H1 (cell line): ENCODE measurements at regions not wholly inside any gene's neighbourhood (a gene's known extent, or its start where the extent isn't known, plus 50 kb on each side); places are given as distances from the start of the nearest gene placed in this dataset.

ENCODE experiments used
- CTCF ChIA-PET: fragments of 300-600 bp; sonication (Branson Sonifier 250); formaldehyde crosslinking; loops from one replicate; lab custom pipeline; 2021; ENCODE audit not compliant: partially characterized antibody; lab: Charles Lee
- POLR2A ChIA-PET: fragments of 300-600 bp; sonication (Branson Sonifier 250); formaldehyde crosslinking; loops from one replicate; lab custom pipeline; 2021; ENCODE audit warnings: inconsistent platforms; ENCODE audit not compliant: partially characterized antibody; lab: Charles Lee
- DNase-seq, 2 experiments: peaks; one replicate each; pipeline versions ENCODE4 v3.0.0 to v3.0.0-alpha.2; 2010 to 2022; ENCODE audit warnings: low spot score in 2 of 2, low read depth in 1 of 2, mixed read lengths in 1 of 2
- FAIRE-seq: peaks from 2 replicates; lab custom pipeline; 2011; peaks lifted over from hg19 to GRCh38; lab: Jason Lieb, UNC
- H2AFZ ChIP-seq: 2 replicates; pipeline ENCODE4 v1.8.1; 2012; ENCODE audit warnings: low read length, inconsistent platforms
- H2AK5ac ChIP-seq: 2 replicates; pipeline ENCODE4 v1.6.1; 2013; ENCODE audit warnings: low read depth, low read length
- H2BK120ac ChIP-seq: replicated peaks from 2 replicates; pipeline ENCODE3; 2013; ENCODE audit warnings: low read depth, low read length, inconsistent platforms
- H2BK12ac ChIP-seq: 2 replicates; pipeline ENCODE4 v1.6.1; 2013; ENCODE audit warnings: low read depth, low read length
- H2BK15ac ChIP-seq: 2 replicates; pipeline ENCODE4 v1.6.1; 2013; ENCODE audit warnings: low read length
- H2BK20ac ChIP-seq: 2 replicates; pipeline ENCODE4 v1.6.1; 2013; ENCODE audit warnings: low read length
- H2BK5ac ChIP-seq: 2 replicates; pipeline ENCODE4 v1.6.1; 2013; ENCODE audit warnings: low read depth, low read length
- H3K14ac ChIP-seq: 2 replicates; pipeline ENCODE4 v1.6.1; 2013; ENCODE audit warnings: inconsistent platforms; ENCODE audit not compliant: insufficient read length
- H3K18ac ChIP-seq: 2 replicates; pipeline ENCODE4 v1.6.1; 2013; ENCODE audit warnings: low read length; ENCODE audit errors: extremely low read depth
- H3K23ac ChIP-seq: 2 replicates; pipeline ENCODE4 v1.6.1; 2013; ENCODE audit warnings: inconsistent platforms; ENCODE audit not compliant: insufficient read length
- H3K23me2 ChIP-seq: 2 replicates; pipeline ENCODE4 v1.6.1; 2013; ENCODE audit warnings: low read depth, low read length
- H3K27ac ChIP-seq: 2 replicates; pipeline ENCODE4 v1.6.1; 2011; ENCODE audit warnings: low read depth, low read length, inconsistent platforms
- H3K27me3 ChIP-seq, 4 experiments: replicated peaks in 1 of 4; 1 replicate in 1 of 4; 2 replicates in 3 of 4; pipeline versions ENCODE4 v1.6.1 to v1.8.1; 2011 to 2013; ENCODE audit warnings: low read length in 3 of 4, mild to moderate bottlenecking in 3 of 4, inconsistent platforms in 2 of 4, mixed read lengths in 2 of 4, moderate library complexity in 1 of 4; ENCODE audit not compliant: control insufficient read depth in 3 of 4, insufficient read depth in 3 of 4; ENCODE audit errors: extremely low read depth in 1 of 4
- H3K36me3 ChIP-seq, 4 experiments: 2 replicates each; pipeline versions ENCODE4 v1.6.1 to v1.8.1; 2011 to 2013; ENCODE audit warnings: mild to moderate bottlenecking in 4 of 4, low read length in 3 of 4, moderate library complexity in 2 of 4, control low read depth in 1 of 4, inconsistent platforms in 1 of 4; ENCODE audit not compliant: insufficient read depth in 4 of 4, control insufficient read depth in 2 of 4
- H3K4ac ChIP-seq: replicated peaks from 2 replicates; pipeline ENCODE3; 2013; ENCODE audit warnings: low read length, low read depth, mixed read lengths, inconsistent platforms; ENCODE audit not compliant: insufficient read length
- H3K4me1 ChIP-seq, 4 experiments: replicated peaks in 1 of 4; 1 replicate in 1 of 4; 2 replicates in 3 of 4; pipeline versions ENCODE4 v1.6.1 to v1.8.1; 2011 to 2013; ENCODE audit warnings: low read length in 3 of 4, inconsistent platforms in 2 of 4, mixed read lengths in 1 of 4; ENCODE audit not compliant: insufficient read depth in 4 of 4, control insufficient read depth in 3 of 4
- H3K4me2 ChIP-seq, 2 experiments: 2 replicates each; pipeline versions ENCODE4 v1.6.1 to v1.8.1; 2011 to 2013; ENCODE audit warnings: low read depth in 2 of 2, low read length in 2 of 2, control low read depth in 1 of 2, inconsistent platforms in 1 of 2, mild to moderate bottlenecking in 1 of 2; ENCODE audit not compliant: insufficient read depth in 1 of 2
- H3K4me3 ChIP-seq, 4 experiments: fragments of 200-600, 300-600 bp in 1 of 4; sonication (generic), shearing (Covaris generic), sonication (Bioruptor Twin) in 1 of 4; 2 replicates each; pipeline versions ENCODE4 v1.5.1 to v1.8.1; 2011 to 2016; ENCODE audit warnings: low read length in 4 of 4, low read depth in 3 of 4, control low read depth in 2 of 4, inconsistent platforms in 2 of 4, mild to moderate bottlenecking in 2 of 4, mixed read lengths in 1 of 4, moderate library complexity in 1 of 4; ENCODE audit not compliant: insufficient read depth in 2 of 4; ENCODE audit errors: extremely low read depth in 1 of 4
- H3K56ac ChIP-seq: replicated peaks from 2 replicates; pipeline ENCODE3; 2013; ENCODE audit warnings: low read depth, mild to moderate bottlenecking, mixed read lengths, low read length, inconsistent platforms; ENCODE audit not compliant: insufficient read length
- H3K79me1 ChIP-seq: 2 replicates; pipeline ENCODE4 v1.6.1; 2013; ENCODE audit warnings: low read depth, low read length, control low read depth
- H3K79me2 ChIP-seq, 2 experiments: 2 replicates each; pipeline versions ENCODE4 v1.6.1 to v1.8.1; 2012 to 2013; ENCODE audit warnings: low read length in 2 of 2, mild to moderate bottlenecking in 2 of 2, inconsistent platforms in 1 of 2; ENCODE audit not compliant: insufficient read depth in 2 of 2, control insufficient read depth in 1 of 2
- H3K9ac ChIP-seq, 4 experiments: replicated peaks in 1 of 4; 1 replicate in 1 of 4; 2 replicates in 3 of 4; pipeline versions ENCODE4 v1.6.1 to v1.8.1; 2011 to 2013; ENCODE audit warnings: low read depth in 3 of 4, low read length in 3 of 4, control low read depth in 2 of 4, mild to moderate bottlenecking in 2 of 4, moderate library complexity in 2 of 4, inconsistent platforms in 1 of 4; ENCODE audit errors: extremely low read depth in 1 of 4
- H3K9me3 ChIP-seq, 2 experiments: 2 replicates each; pipeline versions ENCODE4 v1.6.1 to v1.8.1; 2012 to 2013; ENCODE audit warnings: mild to moderate bottlenecking in 2 of 2, moderate library complexity in 2 of 2, control low read depth in 1 of 2, inconsistent platforms in 1 of 2, low read depth in 1 of 2, low read length in 1 of 2, mixed read lengths in 1 of 2; ENCODE audit not compliant: insufficient read depth in 2 of 2
- H4K20me1 ChIP-seq, 2 experiments: replicated peaks in 1 of 2; 2 replicates each; pipeline versions ENCODE3 to v1.8.1; 2011 to 2013; ENCODE audit warnings: inconsistent platforms in 2 of 2, low read length in 2 of 2, mild to moderate bottlenecking in 1 of 2; ENCODE audit not compliant: insufficient read depth in 2 of 2, control insufficient read depth in 1 of 2
- H4K5ac ChIP-seq: 2 replicates; pipeline ENCODE4 v1.6.1; 2013; ENCODE audit warnings: low read length, low read depth, mixed read lengths, inconsistent platforms; ENCODE audit not compliant: insufficient read length
- H4K8ac ChIP-seq: 2 replicates; pipeline ENCODE4 v1.8.0; 2013; ENCODE audit warnings: mild to moderate bottlenecking, moderate library complexity, low read length, inconsistent platforms; ENCODE audit not compliant: insufficient read depth; ENCODE audit errors: extremely low read depth
- H4K91ac ChIP-seq: replicated peaks from 2 replicates; pipeline ENCODE3; 2013; ENCODE audit warnings: low read length, mixed read lengths, inconsistent platforms; ENCODE audit not compliant: insufficient read length
- BRCA1 ChIP-seq: IDR thresholded peaks from 2 replicates; pipeline ENCODE4 v1.6.1; 2012; ENCODE audit warnings: low read depth, low read length, improper control_type of control experiment
- MAFK ChIP-seq: IDR thresholded peaks from 2 replicates; pipeline ENCODE4 v1.6.1; 2012; ENCODE audit warnings: low read depth, mild to moderate bottlenecking, improper control_type of control experiment, low read length
- SIN3A ChIP-seq, 2 experiments: IDR thresholded peaks in 1 of 2; conservative IDR thresholded peaks in 1 of 2; 2 replicates each; pipeline ENCODE4 v1.6.1; 2011 to 2012; ENCODE audit warnings: low read length in 2 of 2, improper control_type of control experiment in 1 of 2, low read depth in 1 of 2, mild to moderate bottlenecking in 1 of 2
- WGBS, 2 experiments: shearing (Covaris generic) in 1 of 2; methylation state at CpG; one replicate each; pipeline versions ENCODE4 v1.1.6 to v1.1.7; 2013 to 2015; ENCODE audit warnings: low lambda C conversion rate in 2 of 2, mixed read lengths in 2 of 2, inconsistent platforms in 1 of 2, low coverage in 1 of 2, missing lambda C conversion rate in 1 of 2; ENCODE audit not compliant: insufficient replicate concordance in 2 of 2, insufficient coverage in 1 of 2, insufficient read length in 1 of 2; ENCODE audit errors: extremely low coverage in 1 of 2, missing lambda C conversion rate in 1 of 2; 5-methylcytosine and 5-hydroxymethylcytosine counted together
- TF ChIP-seq, protein P1 (sequence below): IDR thresholded peaks from 2 replicates; pipeline ENCODE4 v1.6.1; 2011; ENCODE audit warnings: low read length, improper control_type of control experiment

GRCh38 chr6:159460476-159460875, 232.6 kb downstream of the SOD2 start:
- Histone ChIP-seq H3K79me1 (no peaks in the 10 kb centered on the region), H2BK120ac (no peak overlapping the region), H4K5ac (no peak overlapping the region), H2BK15ac (no peak overlapping the region), H2BK12ac (no peak overlapping the region), H4K20me1 (no peaks in the 10 kb centered on the region), H3K4me1 (no peaks in the 10 kb centered on the region), H4K91ac (no peak overlapping the region), H4K8ac (no peak overlapping the region), H3K23ac (no peak overlapping the region), H3K14ac (no peak overlapping the region), H3K18ac (no peak overlapping the region), H3K79me2 (no peaks in the 10 kb centered on the region), H3K9ac (no peak overlapping the region), H3K4ac (no peak overlapping the region), H2AFZ (no peak overlapping the region), H3K27me3 (no peaks in the 10 kb centered on the region), H2AK5ac (no peak overlapping the region), H3K56ac (no peak overlapping the region), H3K4me2 (no peak overlapping the region), H3K23me2 (no peaks in the 10 kb centered on the region), H3K9me3 (peaks cover 35 to 37% of the 10 kb centered on the region in 2 experiments), H3K36me3 (no peaks in the 10 kb centered on the region), H2BK20ac (no peak overlapping the region), H3K4me3 (no peak overlapping the region), H2BK5ac (no peak overlapping the region), H3K27ac (no peak overlapping the region)
- no peak for TF ChIP-seq MAFK
- TF ChIP-seq, protein P1, sequence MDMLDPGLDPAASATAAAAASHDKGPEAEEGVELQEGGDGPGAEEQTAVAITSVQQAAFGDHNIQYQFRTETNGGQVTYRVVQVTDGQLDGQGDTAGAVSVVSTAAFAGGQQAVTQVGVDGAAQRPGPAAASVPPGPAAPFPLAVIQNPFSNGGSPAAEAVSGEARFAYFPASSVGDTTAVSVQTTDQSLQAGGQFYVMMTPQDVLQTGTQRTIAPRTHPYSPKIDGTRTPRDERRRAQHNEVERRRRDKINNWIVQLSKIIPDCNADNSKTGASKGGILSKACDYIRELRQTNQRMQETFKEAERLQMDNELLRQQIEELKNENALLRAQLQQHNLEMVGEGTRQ, result no peak
- no peak for TF ChIP-seq BRCA1
- TF ChIP-seq SIN3A (conservative IDR thresholded peaks at IDR 0.05 in 1 of 2, IDR thresholded peaks at IDR 0.05 in 1 of 2; ENCODE audit: low read depth in 1 of 2, low read length in 2 of 2), result no peak
- DNase-seq, result no peak
- 62% methylated on average over 3 of the region's 4 CpGs; no CpG with 5 or more reads in 1 of the 2 experiments for WGBS, 2 experiments
- CTCF ChIA-PET, result no interaction called here
- POLR2A ChIA-PET, result no interaction called here
- no peak for FAIRE-seq
